ENCODE measurements at regions not wholly inside any gene's neighbourhood (a gene's known extent, or its start where the extent isn't known, plus 50 kb on each side); places are given as distances from the start of the nearest gene placed in this dataset.

GRCh38 chr6:86273936-86274335, 631.2 kb upstream of the SYNCRIP start:
- TF ChIP-seq CTBP1 (IDR thresholded peaks at IDR 0.05; ENCODE audit: borderline replicate concordance) (no peak), FOXM1 (IDR thresholded peaks at IDR 0.05; ENCODE audit: borderline replicate concordance) (no peak), HDGF (IDR thresholded peaks at IDR 0.05; ENCODE audit: borderline replicate concordance) (no peak), SUZ12 (IDR thresholded peaks at IDR 0.05) (no peak), NFRKB (IDR thresholded peaks at IDR 0.05) (no peak), FOXK2 (IDR thresholded peaks at IDR 0.05) (no peak)

All from HEK293T (cell line).